ENCODE measurements at regions not wholly inside any gene's neighbourhood (a gene's known extent, or its start where the extent isn't known, plus 50 kb on each side); places are given as distances from the start of the nearest gene placed in this dataset.

- Histone ChIP-seq H3K79me2 (ENCODE audit: insufficient read depth, low read length) (no peaks in the 10 kb centered on the region), H2AFZ (ENCODE audit: low read depth, low read length, poor library complexity, severe bottlenecking) (no peak overlapping the region), H3K4me3 (replicated peaks in 1 of 2; ENCODE audit: low read depth in 1 of 2, low read length in 2 of 2) (no peak overlapping the region), H3K4me1 (ENCODE audit: control insufficient read depth in 1 of 2, insufficient read depth in 2 of 2, low read length in 2 of 2) (peaks cover 0 to 3% of the 10 kb centered on the region in 2 experiments; a peak in 1 of 4 replicates), H4K20me1 (ENCODE audit: insufficient read depth) (no peaks in the 10 kb centered on the region), H3K9ac (ENCODE audit: low read length) (no peak overlapping the region), H3K27me3 (ENCODE audit: insufficient read depth, low read length) (no peaks in the 10 kb centered on the region), H3K9me3 (ENCODE audit: control insufficient read depth in 1 of 2, insufficient read depth in 1 of 2, low read depth in 1 of 2, low read length in 2 of 2) (no peaks in the 10 kb centered on the region), H3K9me2 (ENCODE audit: insufficient read depth) (no peaks in the 10 kb centered on the region), H3K36me3 (ENCODE audit: control insufficient read depth in 1 of 2, insufficient read depth in 2 of 2, low read length in 2 of 2) (no peaks in the 10 kb centered on the region), H3K4me2 (ENCODE audit: low read length) (no peak overlapping the region), H3K27ac (ENCODE audit: low read depth, low read length) (no peak overlapping the region)
- CTCF ChIA-PET: no interaction called here
- intact Hi-C loops (cut with micrococcal nuclease): no loop called here
- RAD21 ChIA-PET (ENCODE audit: low non-redundant PET in 1 of 2, low total read pairs in 2 of 2, uncharacterized antibody in 2 of 2, unreplicated experiment in 2 of 2): no interaction called here
- no TSS peak for BruUV-seq (replicated peaks)
- ATAC-seq (no peak), DNase-seq (ENCODE audit: low read depth, low spot score) (no peak)
- TF ChIP-seq EZH2 (IDR thresholded peaks at IDR 0.05) (no peak), ELF1 (IDR thresholded peaks at IDR 0.05; ENCODE audit: borderline replicate concordance, low read depth) (no peak), ZNF274 (IDR thresholded peaks at IDR 0.05; ENCODE audit: low read depth, low read length) (no peak), TCF7L2 (IDR thresholded peaks at IDR 0.05; ENCODE audit: borderline replicate concordance, extremely low read depth, insufficient read depth, insufficient read length) (no peak), JUND (IDR thresholded peaks at IDR 0.05) (no peak), CEBPB (IDR thresholded peaks at IDR 0.05; ENCODE audit: low read depth) (no peak), CBX3 (IDR thresholded peaks at IDR 0.05; ENCODE audit: low read depth) (no peak), YY1 (IDR thresholded peaks at IDR 0.05; ENCODE audit: extremely low read depth, insufficient replicate concordance, low read depth, low read length) (no peak), EZH2phosphoT487 (IDR thresholded peaks at IDR 0.05; ENCODE audit: borderline replicate concordance) (no peak), REST (IDR thresholded peaks at IDR 0.05; ENCODE audit: low read depth) (no peak), ZFX (IDR thresholded peaks at IDR 0.05) (no peak), CTCF (IDR thresholded peaks at IDR 0.05 in 2 of 3, conservative IDR thresholded peaks at IDR 0.05 in 1 of 3; ENCODE audit: borderline replicate concordance in 1 of 3, insufficient read depth in 1 of 3, low read depth in 2 of 3, low read length in 2 of 3) (no peak), POLR2AphosphoS5 (IDR thresholded peaks at IDR 0.05; ENCODE audit: low read depth, low read length) (no peak), ZBTB33 (IDR thresholded peaks at IDR 0.05; ENCODE audit: extremely low read depth, insufficient replicate concordance, low read length) (no peak), SRF (IDR thresholded peaks at IDR 0.05; ENCODE audit: low read depth) (no peak), RAD21 (IDR thresholded peaks at IDR 0.05; ENCODE audit: low read depth) (no peak), FOSL1 (IDR thresholded peaks at IDR 0.05; ENCODE audit: low read depth) (no peak)
- POLR2A ChIA-PET: no interaction called here
Observed at GRCh38 chr18:2027756-2028155, 543.5 kb downstream of the METTL4 start.
